Fibroblast of skin of right biceps (primary cell): ENCODE measurements at regions not wholly inside any gene's neighbourhood (a gene's known extent, or its start where the extent isn't known, plus 50 kb on each side); places are given as distances from the start of the nearest gene placed in this dataset.

Experiments
- DNase-seq: peaks from one replicate; pipeline ENCODE4 v3.0.0-alpha.2; 2013

- DNase-seq, result no peak
Observed at GRCh38 chr6:24060982-24061754, 64.8 kb upstream of the NRSN1 start.

GRCh38 chr6:24064106-24064505, 61.9 kb upstream of the NRSN1 start:
- no peak for DNase-seq

GRCh38 chr6:24064832-24065231, 61.2 kb upstream of the NRSN1 start:
- DNase-seq, result no peak

- no peak for DNase-seq
Observed at GRCh38 chr6:24069526-24069925, 56.5 kb upstream of the NRSN1 start.

GRCh38 chr6:24072038-24072746, 53.8 kb upstream of the NRSN1 start:
- no peak for DNase-seq

GRCh38 chr6:24076011-24076410, 50.0 kb upstream of the NRSN1 start:
- no peak for DNase-seq
